Glomerular endothelial cell (primary cell): ENCODE measurements at regions not wholly inside any gene's neighbourhood (a gene's known extent, or its start where the extent isn't known, plus 50 kb on each side); places are given as distances from the start of the nearest gene placed in this dataset.

Source experiments
- DNase-seq: peaks from one replicate; pipeline ENCODE4 v3.0.0-alpha.2; 2011; ENCODE audit warnings: low read depth, low spot score; ENCODE audit errors: extremely low read depth

DNA sequence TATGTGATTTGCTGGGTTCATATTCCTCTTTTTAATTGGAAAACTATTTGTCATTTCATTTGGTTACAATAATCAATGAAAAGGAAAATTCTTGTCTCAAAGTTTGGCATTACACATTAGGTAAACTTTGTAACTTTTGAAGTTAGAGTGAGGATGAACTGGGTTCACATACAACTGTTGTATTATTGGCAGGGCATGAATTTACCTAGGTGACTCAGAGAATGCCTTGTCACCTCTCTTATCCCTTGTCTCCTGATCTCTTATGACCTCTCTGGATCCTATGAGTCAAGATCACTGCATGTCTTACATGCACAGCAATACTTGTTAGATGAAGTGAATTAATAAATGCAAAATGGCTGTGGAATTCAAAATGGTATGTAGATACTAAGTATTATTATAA is 563.4 kb upstream of the GCFC2 start:
- no peak for DNase-seq

DNA sequence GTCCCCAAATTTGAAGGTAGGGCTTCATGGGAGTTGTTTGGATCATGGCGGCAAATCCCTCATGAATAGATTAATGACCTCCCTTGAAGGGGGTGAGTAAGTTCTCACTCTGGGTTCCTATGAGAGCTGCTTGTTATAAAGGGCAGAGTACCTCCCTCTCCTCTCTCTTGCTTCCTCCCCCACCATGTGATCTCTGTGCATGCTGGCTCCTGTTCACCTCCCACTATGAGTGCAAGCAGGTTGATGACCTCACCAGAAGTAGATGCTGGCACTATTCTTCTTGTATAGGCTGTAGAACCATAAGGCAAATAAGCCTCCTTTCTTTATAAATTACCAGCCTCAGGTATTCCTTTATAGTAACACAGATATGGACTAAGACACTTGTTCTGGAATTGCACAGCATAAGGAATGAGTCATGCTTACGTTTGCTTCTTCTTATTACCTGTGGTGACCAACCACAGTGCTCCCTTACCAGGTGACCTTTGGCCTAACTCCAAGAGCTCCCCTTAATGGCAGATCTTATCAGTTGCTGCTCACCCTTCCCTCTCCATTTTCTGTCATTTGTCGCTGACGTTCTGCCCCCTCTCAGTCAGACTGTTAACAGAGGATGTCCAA is 559.5 kb upstream of the GCFC2 start:
- DNase-seq: no peak

DNA sequence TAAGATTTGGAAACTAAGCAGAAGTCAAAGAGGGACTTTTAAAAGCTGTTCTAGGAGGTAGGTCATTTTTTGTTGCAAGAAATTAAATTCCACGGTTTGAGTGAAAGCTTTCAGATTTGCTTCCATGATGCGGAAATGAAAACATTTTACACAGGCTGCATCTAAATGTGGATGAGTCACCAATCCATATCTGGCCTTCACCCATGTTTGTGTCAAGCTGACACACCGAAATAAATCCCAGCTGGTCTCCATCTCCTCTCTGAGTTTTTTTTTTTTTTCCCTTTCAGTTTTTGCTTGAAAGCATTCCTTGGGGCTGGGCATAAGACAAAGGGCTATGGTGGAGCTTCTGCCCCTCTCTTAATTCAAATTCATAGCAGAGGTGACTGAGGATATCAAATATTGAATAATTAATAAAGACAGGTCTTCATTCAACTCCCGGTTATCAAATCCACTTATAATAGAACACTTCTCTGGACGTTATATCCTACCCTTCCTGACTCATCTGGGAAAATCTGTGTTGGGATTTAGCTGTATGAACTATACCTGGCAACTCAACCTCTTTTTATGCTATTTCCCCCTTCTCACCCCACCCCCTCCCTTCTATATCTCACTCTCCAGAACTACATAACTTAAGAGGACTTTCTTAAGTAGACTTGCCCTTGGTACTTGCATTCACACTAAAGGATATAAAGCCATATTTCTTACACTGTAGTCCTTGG is 558.3 kb upstream of the GCFC2 start:
- DNase-seq: no peak

GRCh38 chr2:76268484-76268883 is 557.8 kb upstream of the GCFC2 start:
- DNase-seq: no peak

DNA sequence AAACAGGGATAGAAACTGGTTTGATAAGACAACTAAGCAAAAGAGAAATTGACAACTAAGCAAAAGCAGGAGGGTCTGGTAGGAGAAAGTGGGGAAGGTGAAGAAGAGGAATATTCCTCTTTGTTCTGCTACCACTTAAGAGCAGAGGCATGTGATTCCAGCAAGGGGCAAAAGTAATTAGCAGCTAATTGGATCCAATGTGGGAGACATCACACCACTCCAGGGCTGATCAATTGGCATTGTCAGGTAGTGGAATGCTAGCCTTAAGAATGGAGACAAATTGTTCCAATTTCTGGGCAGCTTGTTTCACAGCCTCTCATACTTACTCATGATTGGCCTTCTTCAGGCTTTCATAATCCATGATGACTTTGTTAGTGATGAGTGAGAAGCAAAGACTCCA is 547.1 kb upstream of the GCFC2 start:
- DNase-seq: no peak

- no peak for DNase-seq
These were observed 545.9 kb upstream of the GCFC2 start for GRCh38 chr2:76256458-76257088.

GRCh38 chr2:76252704-76253103 is 542.0 kb upstream of the GCFC2 start:
- DNase-seq: no peak

DNA sequence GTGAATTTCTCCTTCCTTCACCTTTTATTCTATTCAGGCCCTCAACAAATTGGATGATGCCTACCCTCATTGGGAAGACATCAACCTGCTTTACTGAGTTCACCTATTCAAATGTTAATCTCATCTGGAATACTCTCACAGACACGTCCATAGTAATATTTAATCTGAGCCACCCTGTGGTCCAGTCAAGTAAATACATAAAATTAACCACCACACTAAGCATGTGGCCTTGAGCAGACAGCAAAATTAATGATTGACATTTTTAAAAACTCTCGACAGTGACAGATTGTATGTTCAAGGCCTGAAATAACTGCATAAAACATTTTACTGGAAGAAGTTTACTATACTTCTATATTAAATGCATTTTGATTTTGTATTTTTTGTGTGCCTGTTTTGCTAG is 540.6 kb upstream of the GCFC2 start:
- DNase-seq: no peak

DNA sequence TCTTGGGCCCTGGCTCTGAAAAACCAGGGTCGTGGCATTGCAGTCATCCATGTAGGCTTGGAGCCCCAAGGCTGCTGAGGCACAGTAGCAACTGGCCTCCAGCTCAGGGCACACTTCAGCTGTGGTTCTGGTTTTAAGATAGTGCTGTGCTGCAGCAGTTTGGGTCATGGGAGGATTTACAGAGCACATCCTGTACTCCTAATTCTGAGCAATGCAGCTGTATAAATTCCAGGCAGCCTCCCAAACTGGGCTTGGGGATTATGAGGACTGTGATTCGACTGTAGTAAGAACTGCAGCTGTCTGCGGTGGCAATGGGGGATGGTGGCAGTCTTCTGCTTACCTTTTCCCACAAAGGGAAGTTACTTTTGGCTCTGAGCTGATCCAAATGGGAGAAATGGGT is 536.3 kb upstream of the GCFC2 start:
- no peak for DNase-seq

DNA sequence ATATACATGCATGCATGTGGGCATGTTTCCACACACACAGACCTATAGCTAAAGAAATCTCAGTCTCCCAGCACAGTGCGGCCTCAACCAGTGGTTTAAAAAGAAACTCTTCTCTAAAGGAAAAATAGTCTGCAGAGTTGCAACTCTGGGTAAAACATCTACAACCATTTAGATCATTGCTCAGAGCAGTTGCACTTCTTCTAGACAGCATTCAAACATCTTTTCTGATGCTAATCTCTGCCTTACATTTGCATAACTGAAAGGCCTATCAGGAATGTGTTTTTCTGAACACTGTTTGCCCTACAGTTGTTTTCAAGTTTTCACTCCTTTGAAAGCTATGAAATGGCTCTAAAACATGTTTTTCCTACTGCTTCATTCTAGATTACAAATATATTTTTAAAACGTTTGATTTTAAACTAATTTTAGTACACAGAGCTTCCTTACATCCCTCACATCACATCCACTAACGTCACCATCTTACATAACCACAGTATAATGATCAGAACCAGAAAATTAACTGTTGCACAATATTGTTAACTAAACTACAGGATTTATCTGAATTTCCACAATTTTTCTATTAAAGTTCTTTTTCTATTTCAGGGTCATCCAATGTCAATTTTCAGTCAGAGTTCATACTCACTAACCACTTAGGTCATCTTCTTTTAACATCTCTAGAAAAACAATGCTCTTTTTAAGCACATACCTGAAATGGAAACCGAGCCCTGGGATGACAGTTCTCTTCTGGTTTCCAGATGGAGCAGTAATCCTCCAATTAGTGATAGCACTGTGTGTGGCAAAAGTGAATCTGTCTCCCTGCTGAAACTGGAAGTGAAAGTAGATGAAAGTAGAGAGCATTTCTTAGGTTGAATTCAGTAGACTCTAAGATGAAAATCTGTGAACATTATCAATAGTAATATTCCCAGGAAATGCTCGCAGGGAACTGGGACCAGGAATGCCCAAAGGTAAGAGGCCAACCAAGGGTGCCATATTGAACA is 501.6 kb upstream of the GCFC2 start:
- no peak for DNase-seq

- no peak for DNase-seq
These were observed 499.8 kb upstream of the GCFC2 start for GRCh38 chr2:76210551-76210950.

GRCh38 chr2:76204048-76204447 is 493.3 kb upstream of the GCFC2 start:
- DNase-seq: no peak

DNA sequence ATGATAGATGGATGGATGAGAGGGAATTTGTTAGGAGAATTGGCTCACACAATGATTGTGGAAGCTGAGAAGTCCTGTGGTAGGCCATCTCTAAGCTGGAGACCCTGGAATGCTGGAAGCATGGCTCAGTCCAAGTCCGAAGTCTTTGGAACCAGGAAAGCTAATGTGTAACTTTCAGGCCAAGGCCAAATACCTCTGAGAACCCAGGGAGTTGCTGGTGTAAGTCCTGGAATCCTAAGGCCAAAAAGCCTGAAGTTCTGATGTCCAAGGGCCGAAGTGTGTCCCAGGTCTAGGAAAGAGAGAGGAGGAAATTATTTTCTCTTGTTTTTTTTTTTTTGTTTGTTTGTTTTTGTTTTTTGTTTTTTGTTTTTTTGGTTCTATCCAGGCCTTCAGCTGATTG is 492.2 kb upstream of the GCFC2 start:
- DNase-seq: no peak

- DNase-seq: peak; percentile 65
These were observed 487.2 kb upstream of the GCFC2 start for GRCh38 chr2:76197842-76198448.

DNA sequence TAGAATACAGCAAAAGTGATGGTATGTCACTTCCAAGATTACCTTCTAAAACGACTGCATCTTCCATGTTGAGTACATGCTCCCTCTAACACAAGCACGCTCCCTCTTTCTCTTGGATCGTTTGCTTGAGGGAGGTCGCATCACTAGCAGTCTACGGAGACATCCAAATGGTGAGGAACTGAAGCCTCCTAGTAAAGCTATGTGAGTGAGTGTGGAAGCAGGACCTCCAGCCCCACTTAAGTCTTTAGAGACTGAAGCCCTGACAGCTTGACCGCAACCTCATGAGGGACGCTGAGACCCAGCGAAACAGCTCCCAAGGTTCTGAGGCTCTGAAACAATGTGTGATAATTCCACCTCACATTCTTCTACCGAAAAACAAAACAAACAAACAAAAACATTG is 486.7 kb upstream of the GCFC2 start:
- no peak for DNase-seq

- no peak for DNase-seq
These were observed 483.5 kb upstream of the GCFC2 start for GRCh38 chr2:76194031-76194775.

- DNase-seq: no peak
These were observed 482.4 kb upstream of the GCFC2 start for GRCh38 chr2:76193089-76193488.

DNA sequence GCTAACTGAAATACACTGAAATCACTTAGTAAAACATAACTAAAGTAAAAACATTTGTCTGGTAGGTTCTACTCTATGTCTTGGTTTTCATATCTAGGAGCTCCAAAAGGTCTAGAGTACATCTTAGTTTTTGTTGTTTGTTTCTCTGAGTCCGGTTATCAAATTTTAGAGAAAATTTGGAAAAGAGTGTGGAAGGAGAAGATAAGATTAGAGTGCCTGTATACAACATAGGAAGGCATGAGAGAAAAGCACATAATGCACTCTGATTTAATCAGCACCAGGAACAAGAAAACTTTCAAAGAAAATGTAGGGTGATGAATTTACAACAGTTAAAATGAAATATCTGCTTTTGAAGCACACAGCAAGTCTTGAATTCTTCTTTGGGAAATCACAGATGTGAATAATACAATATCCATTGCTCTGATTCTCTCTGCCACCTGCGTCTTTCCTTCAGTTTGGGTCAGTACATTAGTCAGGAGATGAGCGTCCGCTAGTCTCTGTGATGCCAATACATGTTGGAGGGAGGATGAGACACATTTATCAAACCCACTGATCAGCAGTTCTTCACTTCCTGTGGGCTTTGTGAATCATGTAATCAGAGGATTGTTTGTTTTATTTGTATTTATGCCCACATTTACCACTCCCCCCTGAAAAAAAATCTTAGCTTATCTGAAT is 477.8 kb upstream of the GCFC2 start:
- DNase-seq: no peak

DNA sequence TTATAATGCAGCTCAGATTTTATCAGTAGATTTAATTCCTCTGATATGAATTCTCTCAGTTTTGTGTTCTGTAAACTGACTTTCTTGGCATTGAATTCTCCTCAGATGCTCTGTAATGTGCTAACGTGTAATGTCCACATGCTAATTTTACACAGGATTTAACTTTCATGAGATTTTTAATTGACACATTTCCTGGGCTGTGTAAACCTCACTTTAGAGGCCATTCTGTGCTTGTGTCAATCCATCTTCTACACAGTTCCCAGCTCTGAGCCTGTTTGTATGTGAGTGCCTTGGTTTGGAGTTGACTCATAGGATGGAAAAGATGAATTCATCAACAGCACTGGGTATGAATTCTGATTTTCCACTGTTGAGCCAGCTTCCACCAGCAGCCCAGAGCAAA is 476.7 kb upstream of the GCFC2 start:
- no peak for DNase-seq
